Esophagus mucosa (tissue), 1 donor: ENCODE measurements at regions not wholly inside any gene's neighbourhood (a gene's known extent, or its start where the extent isn't known, plus 50 kb on each side); places are given as distances from the start of the nearest gene placed in this dataset.

Source experiments
- ATAC-seq: fragments of 200-7000 bp; cut with Tn5 transposase; one replicate; pipeline ENCODE4 v1.9.1; 2020
- donor health status: DM: yes; HTN: yes; CAD: no.

- ATAC-seq: no peak
Observed at GRCh38 chr20:33908336-33908735, 85.4 kb upstream of the RALY start.

- no peak for ATAC-seq
Observed at GRCh38 chr20:33908868-33909267, 84.8 kb upstream of the RALY start.

- ATAC-seq: no peak
Observed at GRCh38 chr20:33909331-33909921, 84.3 kb upstream of the RALY start.

GRCh38 chr20:33910056-33910455 lies 83.7 kb upstream of the RALY start:
- no peak for ATAC-seq

- ATAC-seq: no peak
Observed at GRCh38 chr20:33910529-33911327, 83.0 kb upstream of the RALY start.

- ATAC-seq: no peak
Observed at GRCh38 chr20:33914919-33915318, 78.8 kb upstream of the RALY start.

- ATAC-seq: peak; percentile 63
Observed at GRCh38 chr20:33915726-33916331, 77.9 kb upstream of the RALY start.

- ATAC-seq: no peak
Observed at GRCh38 chr20:33916768-33917167, 76.9 kb upstream of the RALY start.

GRCh38 chr20:33917831-33918525 lies 75.7 kb upstream of the RALY start:
- ATAC-seq: no peak

GRCh38 chr20:33918662-33919061 lies 75.0 kb upstream of the RALY start:
- ATAC-seq: no peak

GRCh38 chr20:33919653-33920052 lies 74.1 kb upstream of the RALY start:
- ATAC-seq: no peak

GRCh38 chr20:33922224-33922623 lies 71.5 kb upstream of the RALY start:
- ATAC-seq: no peak

- ATAC-seq: no peak
Observed at GRCh38 chr20:33923740-33924139, 70.0 kb upstream of the RALY start.

- no peak for ATAC-seq
Observed at GRCh38 chr20:33925867-33926266, 67.8 kb upstream of the RALY start.

- ATAC-seq: no peak
Observed at GRCh38 chr20:33926425-33926824, 67.3 kb upstream of the RALY start.

GRCh38 chr20:33927724-33928123 lies 66.0 kb upstream of the RALY start:
- no peak for ATAC-seq

- no peak for ATAC-seq
Observed at GRCh38 chr20:33929917-33930316, 63.8 kb upstream of the RALY start.

- peak; percentile 93 for ATAC-seq
Observed at GRCh38 chr20:33933469-33933909, 60.2 kb upstream of the RALY start.

- no peak for ATAC-seq
Observed at GRCh38 chr20:33936656-33937055, 57.1 kb upstream of the RALY start.

GRCh38 chr20:33939031-33939430 lies 54.7 kb upstream of the RALY start:
- ATAC-seq: peak; percentile 98

- no peak for ATAC-seq
Observed at GRCh38 chr20:33940666-33941065, 53.0 kb upstream of the RALY start.
